NCI-H510A treated with DMSO at 0.1 percent for 48 hours (cell line): ENCODE measurements at regions not wholly inside any gene's neighbourhood (a gene's known extent, or its start where the extent isn't known, plus 50 kb on each side); places are given as distances from the start of the nearest gene placed in this dataset.
"Not testable (repeated sequence)": the region's sequence is repeated elsewhere in the genome, so short reads cannot be mapped to it uniquely, and the experiment has no call there.

Experiments used
- DNase-seq: peaks from one replicate; lab custom pipeline; 2025; lab: John Stamatoyannopoulos, UW

- not testable (repeated sequence) for DNase-seq
Observed at GRCh38 chr10:78096486-78096885, 62.8 kb downstream of the RPS24 start.

GRCh38 chr10:78102593-78102992 is 68.9 kb downstream of the RPS24 start:
- DNase-seq = not testable (repeated sequence)

- DNase-seq = no peak
Observed at GRCh38 chr10:78109210-78109609, 75.5 kb downstream of the RPS24 start.

GRCh38 chr10:78115135-78115853 is 81.6 kb downstream of the RPS24 start:
- no peak for DNase-seq

GRCh38 chr10:78116361-78116760 is 82.7 kb downstream of the RPS24 start:
- no peak for DNase-seq

- DNase-seq = no peak
Observed at GRCh38 chr10:78118591-78118990, 84.9 kb downstream of the RPS24 start.

GRCh38 chr10:78121801-78122200 is 88.1 kb downstream of the RPS24 start:
- no peak for DNase-seq

- DNase-seq = no peak
Observed at GRCh38 chr10:78124167-78124566, 90.5 kb downstream of the RPS24 start.

GRCh38 chr10:78129211-78129610 is 95.5 kb downstream of the RPS24 start:
- no peak for DNase-seq

GRCh38 chr10:78130966-78131710 is 97.5 kb downstream of the RPS24 start:
- DNase-seq = no peak

GRCh38 chr10:78134773-78135306 is 101.2 kb downstream of the RPS24 start:
- DNase-seq = no peak

GRCh38 chr10:78137147-78137546 is 103.5 kb downstream of the RPS24 start:
- DNase-seq = no peak

GRCh38 chr10:78139341-78139740 is 105.7 kb downstream of the RPS24 start:
- DNase-seq = no peak

GRCh38 chr10:78140066-78140630 is 106.5 kb downstream of the RPS24 start:
- no peak for DNase-seq

- DNase-seq = no peak
Observed at GRCh38 chr10:78143576-78143975, 109.9 kb downstream of the RPS24 start.

GRCh38 chr10:78146200-78146599 is 112.5 kb downstream of the RPS24 start:
- no peak for DNase-seq

- no peak for DNase-seq
Observed at GRCh38 chr10:78147202-78147601, 113.5 kb downstream of the RPS24 start.

GRCh38 chr10:78148216-78148960 is 114.7 kb downstream of the RPS24 start:
- no peak for DNase-seq

- no peak for DNase-seq
Observed at GRCh38 chr10:78148961-78149612, 115.4 kb downstream of the RPS24 start.

- no peak for DNase-seq
Observed at GRCh38 chr10:78150756-78151155, 117.1 kb downstream of the RPS24 start.

GRCh38 chr10:78155722-78156121 is 122.1 kb downstream of the RPS24 start:
- no peak for DNase-seq

- no peak for DNase-seq
Observed at GRCh38 chr10:78160591-78160990, 126.9 kb downstream of the RPS24 start.
